HG02938 (cell line): ENCODE measurements at regions not wholly inside any gene's neighbourhood (a gene's known extent, or its start where the extent isn't known, plus 50 kb on each side); places are given as distances from the start of the nearest gene placed in this dataset.
"Not testable (repeated sequence)": the region's sequence is repeated elsewhere in the genome, so short reads cannot be mapped to it uniquely, and the experiment has no call there.

Source experiments
- ATAC-seq: cut with Tn5 transposase; IDR thresholded peaks from one replicate; pipeline ENCODE4 v1.9.1; 2021; ENCODE audit warnings: mild to moderate bottlenecking, moderate library complexity; ENCODE audit not compliant: unreplicated experiment

- ATAC-seq = no peak
These were observed 637.1 kb upstream of the CHAC2 start for GRCh38 chr2:53130441-53130943.

- no peak for ATAC-seq
These were observed 637.8 kb upstream of the CHAC2 start for GRCh38 chr2:53129851-53130250.

DNA sequence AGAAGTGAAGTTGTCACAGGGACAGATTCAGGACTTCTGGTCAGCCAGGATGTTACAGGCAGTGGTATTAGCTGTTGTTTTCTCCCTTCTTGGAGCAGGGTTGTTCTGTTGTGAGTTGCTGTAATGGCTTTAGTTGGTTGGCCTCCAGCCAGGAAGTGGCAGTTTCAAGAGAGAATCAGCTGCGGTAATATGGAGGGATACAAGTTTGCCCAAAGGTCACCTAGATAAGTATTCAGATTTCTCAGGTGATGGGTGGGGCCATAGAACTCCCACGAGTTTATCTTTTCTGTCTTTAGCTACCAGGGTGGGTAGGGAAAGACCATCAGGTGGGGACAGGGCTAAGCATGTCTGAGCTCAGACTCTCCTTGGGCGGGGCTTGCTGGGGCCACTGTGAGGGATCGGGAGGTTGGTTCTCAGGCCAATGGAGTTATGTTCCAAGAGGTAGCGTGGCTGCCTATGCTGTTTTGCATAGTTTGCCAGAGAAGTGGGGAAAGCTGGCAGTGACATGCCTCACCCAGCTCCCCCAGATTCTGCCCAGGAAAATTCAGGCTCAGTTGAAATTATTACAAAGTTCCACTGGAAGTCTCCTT lies 640.4 kb upstream of the CHAC2 start:
- ATAC-seq = no peak

- ATAC-seq = no peak
These were observed 652.6 kb upstream of the CHAC2 start for GRCh38 chr2:53114991-53115390.

DNA sequence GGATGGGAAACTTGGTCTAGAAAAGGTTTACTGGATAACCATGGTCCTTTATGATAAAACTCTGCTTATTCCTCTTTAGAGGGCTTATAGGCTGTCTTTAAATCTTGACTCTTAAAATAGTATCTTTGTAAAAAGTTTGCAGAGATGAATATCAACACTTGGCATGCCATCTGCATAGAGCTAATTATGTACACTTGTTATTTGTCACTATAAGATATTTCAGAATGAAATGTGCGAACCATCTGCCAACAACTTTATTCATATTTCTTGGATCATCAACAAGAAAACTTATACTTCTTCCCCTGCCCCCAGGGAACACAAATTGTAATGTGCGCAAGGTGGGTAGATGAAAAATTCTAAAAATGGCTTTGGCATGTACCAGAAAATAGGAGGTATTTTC lies 653.0 kb upstream of the CHAC2 start:
- no peak for ATAC-seq

- ATAC-seq = not testable (repeated sequence)
These were observed 655.2 kb upstream of the CHAC2 start for GRCh38 chr2:53112408-53112807.

- no peak for ATAC-seq
These were observed 656.2 kb upstream of the CHAC2 start for GRCh38 chr2:53111406-53111805.

DNA sequence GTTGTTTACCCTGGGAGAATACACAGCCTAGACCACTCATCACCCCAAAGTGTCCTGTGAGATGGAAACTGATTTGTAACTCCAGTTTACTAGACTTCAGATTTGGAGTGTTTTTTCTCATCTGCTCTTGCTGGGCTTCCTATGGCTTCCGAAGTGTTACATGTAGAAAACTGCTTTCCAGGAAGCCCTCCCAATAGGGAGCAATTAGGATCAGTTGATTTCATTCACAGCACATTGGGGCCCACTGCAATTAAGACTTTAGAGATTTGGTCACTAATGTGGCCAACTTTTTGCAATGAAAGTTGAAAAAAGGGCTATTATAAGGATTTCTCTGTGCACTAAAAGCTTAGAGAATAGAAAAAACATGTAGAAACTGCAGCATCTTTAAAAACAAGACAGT lies 656.6 kb upstream of the CHAC2 start:
- ATAC-seq = no peak

DNA sequence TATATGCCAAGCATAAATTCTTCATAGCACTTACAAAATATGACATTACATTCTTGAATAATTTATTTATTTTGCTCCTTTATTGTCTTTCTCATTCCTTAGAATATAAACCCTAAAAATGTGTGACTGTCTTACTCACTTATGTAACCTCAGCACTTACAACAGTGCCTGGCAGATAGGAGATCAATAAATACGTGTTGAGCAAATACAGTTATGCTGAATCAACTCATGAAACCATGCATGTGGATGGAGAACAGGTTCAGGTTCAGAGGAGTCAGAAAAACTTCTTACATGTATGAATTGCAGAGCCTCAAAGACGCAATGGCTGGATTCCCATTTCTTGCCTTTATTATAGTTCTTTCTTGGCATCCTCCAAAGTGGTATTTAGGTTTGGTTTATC lies 659.4 kb upstream of the CHAC2 start:
- ATAC-seq = no peak

DNA sequence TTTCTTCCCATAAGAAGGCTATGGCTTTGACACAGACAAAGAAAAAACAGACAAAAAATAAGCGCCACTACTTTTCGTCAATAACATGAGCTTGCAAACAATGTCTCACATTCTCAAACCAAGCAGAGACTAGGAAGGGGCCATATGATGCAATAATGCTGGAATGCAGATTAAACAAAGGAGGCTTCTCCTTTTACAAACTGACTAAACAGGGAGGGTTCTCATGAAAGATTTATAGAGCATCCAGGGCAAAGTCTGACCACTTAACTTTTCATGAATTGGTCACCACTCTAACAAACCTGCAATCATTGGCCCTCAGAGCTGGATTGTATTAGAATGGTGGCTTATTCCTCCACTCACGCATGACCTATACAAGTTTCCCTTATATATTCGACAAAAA lies 663.3 kb upstream of the CHAC2 start:
- no peak for ATAC-seq

DNA sequence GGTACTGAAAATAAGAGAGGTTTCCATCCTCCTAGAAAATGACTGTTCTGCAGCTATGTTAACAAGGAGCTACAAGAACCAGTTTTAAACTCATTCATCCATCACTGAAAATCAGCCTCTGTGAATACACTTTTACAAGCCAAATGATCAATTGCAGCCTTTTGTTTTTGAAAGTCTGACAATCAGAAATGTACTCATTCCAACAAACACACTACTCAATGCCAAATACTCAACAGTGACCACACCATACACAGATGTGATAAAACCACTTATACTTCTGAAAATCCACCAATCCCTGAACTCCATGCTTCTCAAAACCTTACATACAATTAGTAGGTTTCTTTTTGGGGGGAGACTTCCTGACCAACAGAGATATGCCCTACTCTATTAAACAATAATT lies 663.9 kb upstream of the CHAC2 start:
- ATAC-seq = no peak

GRCh38 chr2:53098696-53099078 lies 668.9 kb upstream of the CHAC2 start:
- ATAC-seq = no peak

DNA sequence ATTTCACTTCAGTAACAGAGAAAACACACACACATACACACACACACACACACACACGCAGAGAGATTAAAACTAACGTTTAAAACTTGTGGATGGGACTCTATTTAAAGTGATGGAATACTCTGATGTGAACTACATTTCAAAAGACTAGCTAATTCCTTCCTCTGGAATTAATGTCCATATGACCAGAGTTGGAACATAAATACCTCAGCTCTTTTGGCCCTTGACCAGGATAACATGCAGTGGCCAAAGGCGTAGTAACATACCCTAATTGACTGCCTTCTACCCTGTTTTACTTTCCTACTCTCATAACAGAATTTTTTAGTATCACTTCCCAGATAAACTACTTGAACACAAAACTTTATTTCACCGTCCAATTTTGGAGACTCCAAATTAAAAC lies 671.3 kb upstream of the CHAC2 start:
- no peak for ATAC-seq

- no peak for ATAC-seq
These were observed 671.9 kb upstream of the CHAC2 start for GRCh38 chr2:53095664-53096063.

- ATAC-seq = no peak
These were observed 672.4 kb upstream of the CHAC2 start for GRCh38 chr2:53095227-53095626.

- no peak for ATAC-seq
These were observed 674.2 kb upstream of the CHAC2 start for GRCh38 chr2:53093355-53093754.

DNA sequence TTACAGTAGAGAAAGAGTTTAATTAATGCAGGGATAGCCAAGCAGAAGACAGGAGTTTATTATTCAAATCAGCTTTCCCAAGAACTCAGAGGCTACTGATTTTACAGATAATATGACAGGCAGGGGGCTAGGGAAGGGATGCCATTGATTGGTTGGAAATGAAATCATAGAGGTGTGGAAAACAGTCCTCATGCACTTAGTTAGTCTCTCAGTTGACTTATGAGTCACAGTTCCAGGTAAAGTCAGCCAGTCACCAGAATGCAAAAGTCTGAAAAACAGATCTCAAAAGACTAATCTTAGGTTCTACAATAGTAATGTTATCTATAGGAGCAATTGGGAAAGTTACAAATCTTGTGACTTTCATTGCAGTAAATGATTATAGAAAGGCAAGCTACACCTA lies 676.4 kb upstream of the CHAC2 start:
- ATAC-seq = no peak

GRCh38 chr2:53087874-53088461 lies 679.6 kb upstream of the CHAC2 start:
- ATAC-seq = no peak

- no peak for ATAC-seq
These were observed 680.2 kb upstream of the CHAC2 start for GRCh38 chr2:53087262-53087873.

DNA sequence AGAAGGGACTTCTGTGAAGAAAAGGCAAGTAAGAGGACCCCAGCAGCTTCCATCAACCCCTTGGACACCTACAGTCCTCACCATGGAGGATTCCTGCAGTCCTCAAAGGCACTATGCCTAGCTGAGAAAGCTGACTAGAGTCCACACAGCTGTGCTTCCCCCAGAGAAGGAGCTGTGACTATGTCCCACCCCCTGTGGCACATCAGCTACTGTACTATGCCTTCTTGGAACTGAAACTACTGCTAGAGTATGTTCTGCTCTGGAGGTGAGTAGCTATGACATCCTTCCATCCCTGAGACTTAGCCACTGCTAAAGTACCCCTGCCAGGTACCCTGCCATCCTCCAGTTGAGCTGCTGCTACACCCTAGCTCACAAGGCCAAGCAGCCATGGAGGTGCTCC lies 690.2 kb upstream of the CHAC2 start:
- ATAC-seq = no peak

GRCh38 chr2:53075760-53076159 lies 691.8 kb upstream of the CHAC2 start:
- ATAC-seq = no peak

DNA sequence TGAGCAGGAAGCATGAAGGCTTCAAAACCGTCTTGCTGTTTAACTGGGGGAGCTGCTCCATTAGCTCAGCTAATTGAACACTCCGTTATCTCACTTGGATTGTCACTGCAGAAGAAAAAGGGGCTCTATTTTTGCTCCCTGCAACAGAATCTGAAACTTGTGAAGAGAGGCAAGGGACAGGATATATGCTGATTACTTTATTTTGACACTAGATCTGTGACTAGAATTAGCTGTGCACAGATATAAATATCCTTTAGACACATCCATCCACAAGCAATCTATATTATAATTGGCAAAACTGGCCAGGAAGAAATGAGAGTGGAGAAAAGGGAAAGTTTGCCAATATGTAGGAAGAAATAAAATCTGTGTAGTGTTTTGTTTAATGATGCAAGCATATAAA lies 700.1 kb upstream of the CHAC2 start:
- ATAC-seq = no peak

- no peak for ATAC-seq
These were observed 700.5 kb upstream of the CHAC2 start for GRCh38 chr2:53067056-53067455.
